Coronary artery (tissue), 2 donors: ENCODE measurements at regions not wholly inside any gene's neighbourhood (a gene's known extent, or its start where the extent isn't known, plus 50 kb on each side); places are given as distances from the start of the nearest gene placed in this dataset.

Experiments used
- DNase-seq: peaks from one replicate; pipeline ENCODE4 v3.0.0-alpha.2; 2017; ENCODE audit warnings: low spot score
- H3K27ac ChIP-seq, 2 donors: fragments of 200-600 bp; sonication (generic); one replicate each; pipeline ENCODE4 v1.5.1; 2016 to 2019
- H3K4me3 ChIP-seq: fragments of 200-600 bp; sonication (generic); 2 replicates; pipeline ENCODE4 v1.5.1; 2016; ENCODE audit warnings: mild to moderate bottlenecking, moderate library complexity
- CTCF ChIP-seq: fragments of 200-600 bp; sonication (generic); IDR thresholded peaks from one replicate; pipeline ENCODE4 v1.5.1; 2019; ENCODE audit warnings: antibody characterized with exemption

- Histone ChIP-seq H3K4me3 (no peak overlapping the region), H3K27ac (no peak overlapping the region)
- DNase-seq = no peak
- no peak for TF ChIP-seq CTCF
Observed at GRCh38 chr10:62907470-62908212, 91.5 kb upstream of the EGR2 start.

- Histone ChIP-seq H3K4me3 (no peak overlapping the region), H3K27ac (no peak overlapping the region)
- DNase-seq = no peak
- no peak for TF ChIP-seq CTCF
Observed at GRCh38 chr10:62904281-62904875, 88.2 kb upstream of the EGR2 start.

GRCh38 chr10:62903828-62904227 is 87.7 kb upstream of the EGR2 start:
- Histone ChIP-seq H3K27ac (no peak overlapping the region), H3K4me3 (no peak overlapping the region)
- no peak for DNase-seq
- TF ChIP-seq CTCF = no peak

GRCh38 chr10:62900829-62901571 is 84.8 kb upstream of the EGR2 start:
- TF ChIP-seq CTCF = no peak
- no peak for DNase-seq
- H3K4me3 ChIP-seq = no peak overlapping the region
- no peak overlapping the region for H3K27ac ChIP-seq

GRCh38 chr10:62899311-62899710 is 83.1 kb upstream of the EGR2 start:
- no peak for TF ChIP-seq CTCF
- Histone ChIP-seq H3K27ac (no peak overlapping the region), H3K4me3 (no peak overlapping the region)
- no peak for DNase-seq

GRCh38 chr10:62895063-62895462 is 78.9 kb upstream of the EGR2 start:
- no peak overlapping the region for H3K27ac ChIP-seq

More at GRCh38 chr10:62895063-62895462, 78.9 kb upstream of the EGR2 start:
- TF ChIP-seq CTCF = no peak
- no peak overlapping the region for H3K4me3 ChIP-seq
- no peak for DNase-seq
